Calu3 (cell line): ENCODE measurements at regions not wholly inside any gene's neighbourhood (a gene's known extent, or its start where the extent isn't known, plus 50 kb on each side); places are given as distances from the start of the nearest gene placed in this dataset.

Experiments
- BruUV-seq: library from RNA; stranded (reverse); fragments of 400-500 nt; replicated peaks from 2 replicates; lab custom pipeline; 2021; lab: Mats Ljungman, UMichigan
- CTCF ChIA-PET: fragments of 300-600 bp; sonication (Branson Sonifier 250); formaldehyde crosslinking; loops from one replicate; lab custom pipeline; 2022; ENCODE audit warnings: antibody characterized with exemption; lab: Charles Lee
- DNase-seq: peaks from one replicate; pipeline ENCODE4 v3.0.0; 2022
- H3K27ac Mint-ChIP-seq: one replicate; pipeline ENCODE4 v1.8.0; 2022; ENCODE audit warnings: mixed read lengths; ENCODE audit not compliant: unreplicated experiment
- H3K27me3 Mint-ChIP-seq: one replicate; pipeline ENCODE4 v1.8.0; 2022; ENCODE audit warnings: mixed read lengths; ENCODE audit not compliant: unreplicated experiment
- H3K36me3 Mint-ChIP-seq: one replicate; pipeline ENCODE4 v1.8.0; 2022; ENCODE audit warnings: mild to moderate bottlenecking, moderate library complexity, mixed read lengths; ENCODE audit not compliant: insufficient read depth, unreplicated experiment
- H3K4me1 Mint-ChIP-seq: one replicate; pipeline ENCODE4 v1.8.0; 2022; ENCODE audit warnings: mild to moderate bottlenecking, low read depth, mixed read lengths; ENCODE audit not compliant: unreplicated experiment
- H3K4me3 Mint-ChIP-seq: one replicate; pipeline ENCODE4 v1.8.0; 2022; ENCODE audit warnings: mild to moderate bottlenecking, low read depth, moderate library complexity, mixed read lengths; ENCODE audit not compliant: unreplicated experiment
- H3K9me3 Mint-ChIP-seq: one replicate; pipeline ENCODE4 v1.8.0; 2022; ENCODE audit warnings: low read depth, mixed read lengths; ENCODE audit not compliant: unreplicated experiment
- intact Hi-C: fragments of 100-400 bp; cut with micrococcal nuclease; formaldehyde crosslinking; loops from one replicate; pipeline ENCODE4 v1.10.0; 2022; ENCODE audit not compliant: unreplicated experiment
- TF ChIP-seq, protein P1 (sequence below): fragments of 200-600 bp; IDR thresholded peaks from one replicate; pipeline ENCODE4 v1.8.0; 2022; ENCODE audit warnings: antibody characterized with exemption; ENCODE audit not compliant: unreplicated experiment

- H3K9me3 Mint-ChIP-seq: no peaks in the 10 kb centered on the region
- H3K4me3 Mint-ChIP-seq: no peak overlapping the region
- TF ChIP-seq, protein P1, sequence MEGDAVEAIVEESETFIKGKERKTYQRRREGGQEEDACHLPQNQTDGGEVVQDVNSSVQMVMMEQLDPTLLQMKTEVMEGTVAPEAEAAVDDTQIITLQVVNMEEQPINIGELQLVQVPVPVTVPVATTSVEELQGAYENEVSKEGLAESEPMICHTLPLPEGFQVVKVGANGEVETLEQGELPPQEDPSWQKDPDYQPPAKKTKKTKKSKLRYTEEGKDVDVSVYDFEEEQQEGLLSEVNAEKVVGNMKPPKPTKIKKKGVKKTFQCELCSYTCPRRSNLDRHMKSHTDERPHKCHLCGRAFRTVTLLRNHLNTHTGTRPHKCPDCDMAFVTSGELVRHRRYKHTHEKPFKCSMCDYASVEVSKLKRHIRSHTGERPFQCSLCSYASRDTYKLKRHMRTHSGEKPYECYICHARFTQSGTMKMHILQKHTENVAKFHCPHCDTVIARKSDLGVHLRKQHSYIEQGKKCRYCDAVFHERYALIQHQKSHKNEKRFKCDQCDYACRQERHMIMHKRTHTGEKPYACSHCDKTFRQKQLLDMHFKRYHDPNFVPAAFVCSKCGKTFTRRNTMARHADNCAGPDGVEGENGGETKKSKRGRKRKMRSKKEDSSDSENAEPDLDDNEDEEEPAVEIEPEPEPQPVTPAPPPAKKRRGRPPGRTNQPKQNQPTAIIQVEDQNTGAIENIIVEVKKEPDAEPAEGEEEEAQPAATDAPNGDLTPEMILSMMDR: no peak
- no peaks in the 10 kb centered on the region for H3K36me3 Mint-ChIP-seq
- H3K4me1 Mint-ChIP-seq: no peaks in the 10 kb centered on the region
- intact Hi-C loops: no loop called here
- CTCF ChIA-PET: interaction anchor here (1.0 kb wide), 1 partner anchor 8 kb away, joined by 3 read pairs; no protein-coding TSS in a partner anchor
- H3K27ac Mint-ChIP-seq: no peak overlapping the region
- H3K27me3 Mint-ChIP-seq: no peaks in the 10 kb centered on the region
- no TSS peak for BruUV-seq
- DNase-seq: no peak
Measured at GRCh38 chr12:42812086-42812485, 222.5 kb upstream of the PRICKLE1 start.

DNA sequence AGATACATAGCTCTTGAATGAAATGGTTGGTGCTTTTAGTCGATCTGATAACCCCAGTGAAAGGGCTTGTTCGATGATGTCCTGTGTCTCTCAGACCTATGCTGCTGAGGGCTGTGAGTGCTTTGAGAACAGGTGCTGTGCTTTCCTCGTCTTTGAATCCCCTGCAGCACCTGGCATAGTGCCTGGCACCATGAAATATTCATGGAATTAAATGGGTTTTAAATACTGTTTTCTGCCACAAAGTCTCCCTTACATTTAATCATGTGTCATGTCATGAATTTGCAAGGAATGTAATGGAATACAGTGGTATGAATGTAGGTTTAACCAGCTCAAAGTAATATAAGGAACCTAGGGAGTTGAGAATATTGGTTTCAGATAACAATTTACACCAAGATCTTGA lies 220.5 kb upstream of the PRICKLE1 start:
- H3K27me3 Mint-ChIP-seq: no peaks in the 10 kb centered on the region
- intact Hi-C loops: no loop called here
- no peak for DNase-seq
- H3K4me1 Mint-ChIP-seq: no peaks in the 10 kb centered on the region
- TF ChIP-seq, protein P1: no peak
- CTCF ChIA-PET: no interaction called here
- no peak overlapping the region for H3K4me3 Mint-ChIP-seq
- no peaks in the 10 kb centered on the region for H3K36me3 Mint-ChIP-seq
- BruUV-seq: no TSS peak
- H3K27ac Mint-ChIP-seq: no peak overlapping the region
- no peaks in the 10 kb centered on the region for H3K9me3 Mint-ChIP-seq

DNA sequence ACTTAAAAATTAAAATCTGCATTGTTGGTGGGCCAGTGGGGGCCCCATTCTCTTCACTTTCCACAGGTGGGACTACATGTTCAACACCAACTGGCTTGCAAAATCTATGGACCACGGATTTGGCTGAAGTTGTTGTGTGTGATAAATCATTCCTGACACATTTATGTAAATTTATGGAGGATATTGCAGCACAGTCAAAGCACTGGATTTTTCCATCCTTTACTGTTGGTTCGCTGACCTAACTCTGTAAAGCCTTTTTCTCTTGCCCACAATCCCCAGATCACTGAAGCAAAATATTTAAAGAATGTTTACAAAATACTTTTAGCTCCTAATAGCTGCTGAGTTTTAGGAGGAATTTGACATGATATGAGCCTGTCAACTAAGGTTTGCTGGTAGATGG lies 219.7 kb upstream of the PRICKLE1 start:
- intact Hi-C loops: no loop called here

DNA sequence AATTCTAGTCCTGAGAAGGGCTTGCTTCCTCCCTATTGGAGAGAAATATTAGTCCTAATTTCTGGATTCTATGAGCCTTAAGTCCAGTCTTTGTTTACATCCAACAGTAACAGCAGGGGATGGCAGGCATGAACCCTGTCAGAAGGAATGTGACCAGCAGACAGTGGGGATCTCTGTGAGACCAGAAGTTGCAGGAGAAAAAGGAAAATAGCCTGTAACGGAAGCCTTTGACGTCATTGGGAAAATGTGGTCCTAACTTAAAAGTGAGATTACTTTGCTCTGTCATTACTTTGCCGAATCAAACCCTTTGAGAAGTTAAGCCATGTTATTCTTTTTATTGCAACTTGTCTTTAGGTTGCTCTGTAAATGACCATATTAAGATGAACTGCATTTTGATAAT lies 218.2 kb upstream of the PRICKLE1 start:
- Mint-ChIP-seq H3K27me3 (no peaks in the 10 kb centered on the region), H3K9me3 (no peaks in the 10 kb centered on the region), H3K27ac (no peak overlapping the region), H3K36me3 (no peaks in the 10 kb centered on the region), H3K4me1 (no peaks in the 10 kb centered on the region), H3K4me3 (no peak overlapping the region)
- CTCF ChIA-PET: no interaction called here
- no TSS peak for BruUV-seq
- intact Hi-C loops: no loop called here
- DNase-seq: no peak
- TF ChIP-seq, protein P1: no peak

More for the DNA sequence above, 219.7 kb upstream of the PRICKLE1 start:
- H3K27ac Mint-ChIP-seq: no peak overlapping the region
- H3K27me3 Mint-ChIP-seq: no peaks in the 10 kb centered on the region
- CTCF ChIA-PET: no interaction called here
- no TSS peak for BruUV-seq
- no peaks in the 10 kb centered on the region for H3K9me3 Mint-ChIP-seq
- DNase-seq: no peak
- H3K4me1 Mint-ChIP-seq: no peaks in the 10 kb centered on the region
- TF ChIP-seq, protein P1: no peak
- no peaks in the 10 kb centered on the region for H3K36me3 Mint-ChIP-seq
- no peak overlapping the region for H3K4me3 Mint-ChIP-seq
